Fibroblast of pulmonary artery (primary cell): ENCODE measurements at regions not wholly inside any gene's neighbourhood (a gene's known extent, or its start where the extent isn't known, plus 50 kb on each side); places are given as distances from the start of the nearest gene placed in this dataset.
"Not testable (repeated sequence)": the region's sequence is repeated elsewhere in the genome, so short reads cannot be mapped to it uniquely, and the experiment has no call there.

ENCODE experiments used
- DNase-seq: peaks from one replicate; pipeline ENCODE4 v3.0.0-alpha.2; 2010; ENCODE audit warnings: low read depth
- H3K4me3 ChIP-seq: replicated peaks from 2 replicates; pipeline ENCODE4 v1.5.1; 2011; ENCODE audit warnings: low read depth, mild to moderate bottlenecking, control low read depth, low read length, moderate library complexity
- TF ChIP-seq, protein P1 (sequence below): IDR thresholded peaks from 2 replicates; pipeline ENCODE4 v1.5.1; 2011; ENCODE audit warnings: mild to moderate bottlenecking, control low read depth, low read length, inconsistent platforms; ENCODE audit errors: missing control alignments

DNA sequence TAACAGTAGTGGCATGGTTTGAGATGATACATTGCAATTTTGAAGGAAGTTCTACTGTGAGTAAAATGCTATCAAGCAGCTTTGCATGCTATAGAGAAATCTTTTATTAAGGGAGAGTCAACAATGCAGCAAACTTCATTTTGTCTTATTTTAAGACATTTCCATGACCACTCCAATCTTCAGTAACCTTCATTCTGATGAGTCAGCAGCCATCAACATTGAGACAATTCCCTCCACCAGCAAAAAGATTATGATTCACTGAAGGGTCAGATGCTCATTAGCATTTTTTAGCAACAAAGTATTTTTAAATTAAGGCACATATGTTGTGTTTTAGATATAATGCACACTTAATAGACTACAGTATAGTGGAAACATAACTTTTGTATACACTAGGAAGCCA lies 235.7 kb downstream of the DSC3 start:
- no peak for DNase-seq
- TF ChIP-seq, protein P1, sequence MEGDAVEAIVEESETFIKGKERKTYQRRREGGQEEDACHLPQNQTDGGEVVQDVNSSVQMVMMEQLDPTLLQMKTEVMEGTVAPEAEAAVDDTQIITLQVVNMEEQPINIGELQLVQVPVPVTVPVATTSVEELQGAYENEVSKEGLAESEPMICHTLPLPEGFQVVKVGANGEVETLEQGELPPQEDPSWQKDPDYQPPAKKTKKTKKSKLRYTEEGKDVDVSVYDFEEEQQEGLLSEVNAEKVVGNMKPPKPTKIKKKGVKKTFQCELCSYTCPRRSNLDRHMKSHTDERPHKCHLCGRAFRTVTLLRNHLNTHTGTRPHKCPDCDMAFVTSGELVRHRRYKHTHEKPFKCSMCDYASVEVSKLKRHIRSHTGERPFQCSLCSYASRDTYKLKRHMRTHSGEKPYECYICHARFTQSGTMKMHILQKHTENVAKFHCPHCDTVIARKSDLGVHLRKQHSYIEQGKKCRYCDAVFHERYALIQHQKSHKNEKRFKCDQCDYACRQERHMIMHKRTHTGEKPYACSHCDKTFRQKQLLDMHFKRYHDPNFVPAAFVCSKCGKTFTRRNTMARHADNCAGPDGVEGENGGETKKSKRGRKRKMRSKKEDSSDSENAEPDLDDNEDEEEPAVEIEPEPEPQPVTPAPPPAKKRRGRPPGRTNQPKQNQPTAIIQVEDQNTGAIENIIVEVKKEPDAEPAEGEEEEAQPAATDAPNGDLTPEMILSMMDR = no peak
- no peak overlapping the region for H3K4me3 ChIP-seq

DNA sequence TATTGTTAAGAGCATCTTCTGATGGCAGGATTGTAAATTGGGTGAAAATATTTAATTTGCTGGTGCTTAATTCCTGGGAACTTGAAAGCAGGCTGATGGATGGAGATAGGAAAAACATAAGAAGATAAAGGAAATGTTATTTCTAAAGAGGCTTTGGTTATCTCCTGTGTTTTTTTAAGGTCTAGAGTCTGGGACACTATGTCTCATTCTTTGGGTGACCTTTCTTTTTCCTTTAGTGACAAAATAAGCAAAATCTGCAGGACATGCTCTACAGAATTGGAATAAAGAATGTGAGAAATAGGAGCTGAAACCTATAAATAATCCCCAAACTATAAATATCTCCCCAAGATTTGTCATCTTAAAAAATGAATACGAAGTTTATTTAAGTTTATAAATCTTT lies 241.7 kb downstream of the DSC3 start:
- DNase-seq = no peak
- H3K4me3 ChIP-seq = no peak overlapping the region
- TF ChIP-seq, protein P1 = no peak

DNA sequence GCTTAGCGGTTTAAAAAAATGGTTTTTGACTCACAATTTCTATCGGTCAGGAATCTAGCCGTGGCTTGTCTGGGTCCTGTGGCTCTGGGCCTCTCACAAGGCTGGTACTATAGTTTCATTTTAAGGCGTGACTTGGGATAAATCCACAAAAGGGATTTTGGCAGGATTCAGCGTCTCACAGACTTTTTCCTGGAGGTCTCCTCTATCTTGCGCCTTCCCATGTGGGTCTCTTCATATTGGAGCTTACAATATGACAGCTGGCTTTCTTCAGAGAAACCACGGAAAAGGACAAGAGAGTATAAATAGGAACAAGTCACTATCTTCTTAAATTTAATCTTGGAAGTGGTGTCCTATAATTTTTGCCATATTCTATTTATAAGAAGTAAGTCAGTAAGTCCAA lies 250.5 kb downstream of the DSC3 start:
- DNase-seq = no peak
- H3K4me3 ChIP-seq = no peak overlapping the region
- TF ChIP-seq, protein P1 = no peak

DNA sequence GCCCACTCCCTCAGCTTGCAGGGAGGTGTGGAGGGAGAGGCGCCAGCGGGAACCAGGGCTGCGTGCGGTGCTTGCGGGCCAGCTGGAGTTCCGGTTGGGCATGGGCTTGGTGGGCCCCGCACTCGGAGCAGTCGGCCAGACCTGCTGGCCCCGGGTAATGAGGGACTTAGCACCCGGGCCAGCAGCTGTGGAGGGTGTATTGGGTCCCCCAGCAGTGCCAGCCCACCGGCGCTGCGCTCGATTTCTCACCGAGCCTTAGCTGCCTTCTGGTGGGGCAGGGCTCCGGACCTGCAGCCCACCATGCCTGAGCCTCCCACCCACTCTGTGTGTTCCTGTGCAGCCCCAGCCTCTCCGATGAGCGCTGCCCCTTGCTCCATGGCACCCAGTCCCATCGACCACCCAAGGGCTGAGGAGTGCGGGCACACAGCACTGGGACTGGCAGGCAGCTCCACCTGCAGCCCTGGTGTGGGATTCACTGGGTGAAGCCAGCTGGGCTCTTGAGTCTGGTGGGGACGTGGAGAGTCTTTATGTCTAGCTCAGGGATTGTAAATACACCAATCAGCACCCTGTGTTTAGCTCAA lies 254.0 kb downstream of the DSC3 start:
- not testable (repeated sequence) for H3K4me3 ChIP-seq, DNase-seq

DNA sequence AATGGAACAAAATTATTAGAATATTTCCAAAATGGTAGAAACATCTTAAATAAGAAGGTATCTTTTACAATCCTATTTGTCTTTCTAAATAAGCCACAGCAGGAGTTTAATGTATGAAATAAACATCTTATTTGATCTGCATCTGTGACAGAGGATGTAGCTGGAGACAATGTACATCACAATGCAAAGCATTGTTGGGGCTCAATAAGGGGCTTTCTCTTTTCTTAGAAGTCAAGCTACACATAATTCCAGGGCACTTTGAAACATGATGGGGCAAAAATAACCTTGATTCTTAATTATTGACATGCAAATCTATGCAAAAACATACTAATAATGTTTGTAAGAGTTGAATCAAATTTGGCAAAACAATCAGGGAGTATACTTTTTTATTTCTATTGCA lies 255.1 kb downstream of the DSC3 start:
- DNase-seq = no peak
- TF ChIP-seq, protein P1 = no peak
- H3K4me3 ChIP-seq = no peak overlapping the region

DNA sequence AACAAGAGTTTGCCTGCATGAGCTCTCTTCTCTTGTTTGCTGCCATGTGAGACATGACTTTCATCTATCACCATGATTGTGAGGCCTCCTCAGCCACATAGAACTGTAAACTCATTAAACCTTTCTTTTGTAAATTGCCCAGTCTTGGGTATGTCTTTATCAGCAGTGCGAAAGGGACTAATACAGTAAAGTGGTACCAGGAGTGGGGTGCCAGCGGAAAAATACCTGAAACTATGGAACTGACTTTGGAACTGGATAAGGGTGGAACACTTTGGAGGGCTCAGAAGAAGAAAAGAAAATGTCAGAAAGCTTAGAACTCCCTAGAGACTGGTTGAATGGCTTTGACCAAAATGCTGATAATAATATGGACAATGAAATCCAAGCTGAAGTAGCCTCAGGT lies 260.9 kb downstream of the DSC3 start:
- no peak for DNase-seq
- TF ChIP-seq, protein P1 = no peak
- H3K4me3 ChIP-seq = no peak overlapping the region

DNA sequence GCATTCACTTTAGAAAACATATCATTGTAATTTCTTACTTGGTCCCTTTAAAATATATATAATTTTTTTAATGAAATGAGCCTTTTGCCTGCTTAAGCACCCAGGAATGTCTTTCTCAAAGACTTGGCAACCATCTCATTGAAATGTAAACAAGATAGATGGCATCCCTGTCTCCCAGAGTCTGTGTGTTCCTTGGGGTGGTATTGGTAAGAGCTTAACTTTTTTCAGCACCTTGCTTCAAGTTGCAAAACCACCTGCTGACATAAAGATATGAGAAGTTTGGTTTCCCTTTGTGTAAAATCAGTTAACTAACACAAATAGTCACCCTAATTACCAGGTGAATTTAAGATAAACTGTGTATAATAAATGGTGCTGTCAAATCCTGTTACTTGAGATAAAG lies 266.9 kb downstream of the DSC3 start:
- TF ChIP-seq, protein P1 = no peak
- H3K4me3 ChIP-seq = no peak overlapping the region
- no peak for DNase-seq

DNA sequence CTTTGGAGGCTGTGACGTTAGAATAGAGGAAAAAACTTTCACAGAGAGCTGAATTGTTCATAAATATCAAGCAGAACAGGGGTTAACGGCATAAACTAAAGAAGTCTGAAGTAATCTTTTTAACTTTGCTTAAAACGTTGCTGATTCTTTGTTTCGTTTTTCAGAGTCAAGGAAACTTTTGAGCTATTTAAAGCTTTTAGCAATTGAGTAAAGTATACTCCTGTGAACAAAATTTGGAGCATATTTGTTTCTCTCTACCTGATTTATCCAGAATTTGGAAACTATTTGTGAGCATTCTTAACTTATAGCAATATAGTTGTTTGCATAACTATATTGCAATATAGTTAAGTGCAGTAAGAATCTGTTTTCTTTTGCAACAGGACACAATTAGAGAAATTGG lies 270.4 kb downstream of the DSC3 start:
- not testable (repeated sequence) for DNase-seq, H3K4me3 ChIP-seq
